ENCODE measurements at regions not wholly inside any gene's neighbourhood (a gene's known extent, or its start where the extent isn't known, plus 50 kb on each side); places are given as distances from the start of the nearest gene placed in this dataset.

DNA sequence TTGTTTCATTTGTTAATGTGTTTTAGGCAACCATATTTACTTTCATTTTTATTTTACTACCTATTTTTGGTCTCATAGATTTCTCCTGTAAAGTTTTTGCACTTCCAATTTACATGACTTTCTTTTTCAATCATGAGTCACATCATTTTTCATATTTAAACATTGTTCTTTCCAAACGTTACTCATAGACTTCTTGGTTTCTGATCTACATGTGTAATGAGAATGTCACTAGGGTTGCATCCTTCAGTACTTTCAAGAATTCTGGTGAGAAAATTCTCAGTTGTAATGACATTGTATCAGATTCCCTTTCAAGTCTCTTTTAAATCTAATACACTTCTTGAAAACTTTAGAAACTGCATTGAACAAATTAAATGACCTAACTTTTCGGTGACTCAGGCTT lies 991.7 kb downstream of the EFNB2 start:
- no peak for DNase-seq

DNA sequence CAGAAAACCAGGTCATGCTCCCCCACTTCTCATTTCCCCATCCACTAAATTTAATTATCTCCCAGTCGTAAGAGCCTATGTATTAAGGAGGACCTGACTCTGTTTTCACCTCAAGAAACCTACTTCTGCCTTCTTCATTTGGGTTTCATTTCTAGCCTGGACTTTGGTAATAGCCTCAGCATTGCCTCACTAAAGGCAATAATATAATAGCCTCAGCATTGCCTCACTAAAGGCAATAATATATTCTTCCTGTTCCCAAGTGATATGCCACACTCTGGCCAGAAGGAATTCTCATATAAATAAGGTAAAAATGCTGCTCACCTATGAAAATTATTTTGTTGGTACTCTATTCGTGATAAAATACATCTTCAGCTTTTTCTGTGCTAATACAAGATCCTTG lies 993.9 kb downstream of the EFNB2 start:
- DNase-seq, result no peak

DNA sequence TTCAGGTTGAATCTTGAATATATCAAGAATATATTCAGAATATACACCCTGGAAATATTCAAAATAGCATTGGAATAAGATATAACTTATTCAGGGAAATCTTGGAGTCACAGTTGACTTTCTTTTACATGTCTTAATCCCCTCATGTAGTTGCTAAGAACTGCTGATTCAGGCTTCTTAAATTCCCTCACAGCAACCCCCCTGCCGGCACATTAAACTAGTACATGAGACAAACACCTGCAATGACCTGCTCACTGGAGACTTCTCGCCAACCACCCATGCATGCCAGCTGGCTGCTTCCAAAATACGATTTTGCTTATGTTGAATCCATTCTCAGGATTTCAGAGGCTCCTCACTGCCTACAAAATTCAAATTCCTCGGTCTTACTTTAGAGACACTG lies 997.1 kb downstream of the EFNB2 start:
- DNase-seq, result no peak

DNA sequence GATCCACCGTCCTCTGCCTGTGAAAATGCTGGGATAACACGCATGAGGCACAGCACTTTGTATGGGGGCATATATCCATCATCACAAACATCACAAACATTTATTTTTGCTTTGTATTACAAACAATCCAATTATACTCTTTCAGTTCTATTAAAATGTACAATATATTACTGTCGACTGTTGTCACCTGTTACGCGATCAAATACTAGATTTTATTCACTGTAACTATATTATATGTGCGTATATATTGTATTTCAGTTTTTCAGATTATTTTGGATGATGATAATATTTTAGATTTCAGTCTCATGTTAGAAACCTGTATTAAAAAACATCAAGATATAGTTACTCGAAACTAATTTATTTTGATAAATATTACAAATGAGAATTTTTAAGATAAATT lies 998.3 kb downstream of the EFNB2 start:
- DNase-seq, result no peak

DNA sequence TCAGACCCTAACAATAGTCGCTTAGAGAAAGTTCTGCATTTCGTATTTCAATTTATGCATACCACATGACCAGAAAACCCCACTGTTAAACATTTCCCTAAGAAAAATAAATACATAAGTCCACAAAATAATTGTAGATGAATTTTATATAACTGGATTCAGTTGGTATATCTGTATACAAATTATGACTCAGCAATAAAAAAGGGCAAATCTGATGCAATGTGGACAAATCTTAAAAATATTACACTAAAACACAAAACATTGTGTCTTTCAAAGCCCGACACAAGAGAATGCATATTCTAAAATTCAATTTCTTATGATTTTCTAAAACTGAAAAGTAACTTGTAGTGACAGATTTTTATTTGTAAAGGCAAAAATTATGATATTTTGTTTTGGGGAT lies 1005.0 kb downstream of the EFNB2 start:
- no peak for DNase-seq

DNA sequence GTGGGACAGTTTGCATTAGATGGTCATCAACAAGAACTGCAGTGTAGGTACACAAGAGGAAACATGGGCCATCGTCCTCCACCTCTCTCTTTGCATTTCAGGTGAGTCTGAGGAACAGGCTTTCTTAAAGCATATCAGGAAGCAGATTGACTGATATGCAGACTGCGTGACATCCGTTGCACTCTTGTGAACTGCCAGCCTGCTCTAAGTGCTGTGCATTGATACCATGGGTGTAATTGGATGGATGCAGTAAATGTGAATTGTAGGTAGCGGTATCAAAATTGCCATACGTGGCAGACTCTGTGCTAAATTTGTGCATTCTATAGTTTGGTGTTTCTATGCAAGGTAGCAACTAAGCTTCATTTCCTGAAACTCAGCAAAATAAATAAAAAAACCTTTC lies 1008.3 kb downstream of the EFNB2 start:
- no peak for DNase-seq

DNA sequence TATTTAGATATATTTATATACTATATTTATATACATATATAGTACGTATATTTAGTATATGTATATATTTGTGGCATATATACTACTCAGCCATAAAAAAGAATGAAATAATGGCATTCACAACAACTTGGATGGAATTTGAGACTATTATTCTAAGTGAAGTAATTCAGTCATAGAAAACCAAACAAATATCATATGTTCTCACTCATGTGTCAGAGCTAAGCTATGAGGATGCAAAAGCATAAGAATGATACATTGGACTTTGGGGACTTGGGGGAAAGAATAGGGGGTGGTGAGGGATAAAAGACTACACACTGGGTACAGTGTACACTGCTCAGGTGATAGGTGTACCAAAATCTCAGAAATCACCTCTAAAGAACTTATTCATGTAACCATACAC lies 1015.7 kb downstream of the EFNB2 start:
- no peak for DNase-seq

DNA sequence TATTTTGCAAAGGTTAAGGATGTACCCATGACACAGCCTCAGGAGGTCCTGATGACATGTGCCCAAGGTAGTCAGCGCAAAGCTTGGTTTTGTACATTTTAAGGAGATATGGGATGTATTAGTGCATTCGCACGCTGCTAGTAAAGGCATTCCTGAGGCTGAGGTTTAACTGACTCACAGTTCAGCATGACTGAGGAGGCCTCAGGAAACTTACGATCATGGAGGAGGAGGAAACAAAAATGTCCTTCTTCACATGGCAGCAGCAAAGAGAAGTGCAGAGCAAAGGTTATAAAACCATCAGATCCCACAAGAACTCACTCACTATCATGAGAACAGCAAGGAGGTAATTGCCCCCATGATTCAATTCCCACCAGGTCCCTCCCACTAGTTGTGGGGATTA lies 1017.4 kb downstream of the EFNB2 start:
- no peak for DNase-seq

DNA sequence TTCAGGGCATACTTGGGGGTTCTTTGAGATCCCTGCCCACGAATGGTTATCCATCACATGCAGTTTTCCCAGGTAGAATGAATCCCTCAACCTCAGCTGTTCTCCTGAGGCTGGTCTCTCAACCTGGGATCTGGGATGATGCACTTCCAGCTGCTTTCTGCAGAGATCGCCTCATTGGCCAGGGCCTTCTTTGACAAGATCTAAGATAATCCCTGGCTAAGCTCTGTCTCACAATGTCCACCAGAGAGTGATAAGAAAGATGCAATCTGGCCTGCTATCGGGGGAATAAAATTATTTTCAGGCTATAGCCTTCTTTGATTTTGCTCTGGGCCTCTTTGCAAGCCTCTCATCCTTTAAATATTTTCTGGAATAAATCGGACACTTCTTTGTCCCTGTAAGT lies 1021.1 kb downstream of the EFNB2 start:
- DNase-seq, result no peak

DNA sequence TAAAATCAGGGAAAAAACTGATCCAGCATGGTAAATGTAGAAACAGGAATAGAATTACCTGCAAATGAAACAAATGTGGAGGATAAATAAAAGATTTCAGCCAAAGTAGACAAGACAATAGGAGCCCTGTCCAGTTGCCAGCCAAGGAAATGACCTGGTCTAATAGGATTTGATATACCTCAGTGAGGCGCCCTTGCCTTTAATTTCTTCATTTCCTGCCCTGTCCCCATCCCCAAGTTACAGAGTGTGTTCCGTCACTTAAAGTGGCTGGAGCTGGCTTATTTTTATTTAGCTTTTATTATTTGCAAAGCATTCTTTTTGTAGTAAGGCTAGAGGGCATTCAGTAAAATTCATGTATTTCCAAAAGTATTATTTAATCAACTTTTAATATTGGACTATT lies 1022.0 kb downstream of the EFNB2 start:
- no peak for DNase-seq

DNA sequence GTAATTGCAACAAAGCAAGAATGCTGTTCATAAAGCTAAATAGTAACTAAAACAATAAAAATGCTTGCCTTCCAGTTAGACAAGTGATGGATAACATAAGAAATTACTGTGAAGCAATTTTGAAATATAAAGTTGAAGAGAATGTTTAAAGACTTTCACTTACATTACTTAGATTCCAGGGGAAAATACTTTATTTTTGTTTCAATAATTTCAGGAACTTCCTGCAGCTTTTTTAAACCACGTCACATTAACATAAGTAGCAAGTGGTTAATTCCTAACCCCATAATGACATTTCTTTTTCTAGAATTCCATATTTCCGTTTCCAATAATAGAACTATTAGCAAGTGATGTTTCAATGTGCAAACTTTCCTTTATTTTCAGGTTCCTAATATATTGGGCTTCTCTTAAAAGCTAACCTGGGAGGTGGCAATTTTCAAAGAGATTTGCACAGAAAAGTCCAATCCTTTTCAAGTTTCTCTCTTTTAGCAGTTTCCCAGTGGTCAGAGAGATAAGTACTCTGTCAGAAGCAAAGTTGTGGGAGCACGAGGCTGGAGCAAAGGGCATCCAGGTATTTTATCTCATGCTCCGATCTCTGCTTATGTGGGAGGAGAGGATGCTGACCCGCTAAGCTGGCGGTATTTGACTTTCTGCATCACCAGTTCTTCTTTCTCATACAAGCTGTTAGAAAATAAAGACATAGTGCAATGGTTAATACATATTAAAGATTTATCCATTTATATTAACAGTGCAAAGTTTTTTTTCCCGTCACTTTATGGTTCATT lies 1025.3 kb downstream of the EFNB2 start:
- DNase-seq, result no peak

DNA sequence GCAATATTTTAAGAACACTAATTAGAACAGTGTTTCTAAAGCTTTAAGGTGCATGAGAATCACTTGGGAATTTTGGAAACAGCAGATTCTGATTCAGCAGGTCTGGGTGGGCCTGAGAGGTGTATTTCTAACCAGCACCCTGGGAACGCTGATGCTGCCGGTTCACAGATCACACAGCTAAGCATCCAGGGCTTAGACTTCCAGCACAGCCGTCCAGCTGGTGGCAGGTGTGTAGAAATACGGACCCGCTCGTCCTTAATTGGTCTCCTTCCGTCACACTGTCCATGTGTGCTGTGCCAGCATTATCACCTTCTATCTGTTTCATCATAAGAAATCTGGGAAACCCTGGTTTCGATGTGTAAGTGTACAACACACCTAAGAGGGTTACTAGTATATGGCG lies 1029.0 kb downstream of the EFNB2 start:
- DNase-seq, result no peak

DNA sequence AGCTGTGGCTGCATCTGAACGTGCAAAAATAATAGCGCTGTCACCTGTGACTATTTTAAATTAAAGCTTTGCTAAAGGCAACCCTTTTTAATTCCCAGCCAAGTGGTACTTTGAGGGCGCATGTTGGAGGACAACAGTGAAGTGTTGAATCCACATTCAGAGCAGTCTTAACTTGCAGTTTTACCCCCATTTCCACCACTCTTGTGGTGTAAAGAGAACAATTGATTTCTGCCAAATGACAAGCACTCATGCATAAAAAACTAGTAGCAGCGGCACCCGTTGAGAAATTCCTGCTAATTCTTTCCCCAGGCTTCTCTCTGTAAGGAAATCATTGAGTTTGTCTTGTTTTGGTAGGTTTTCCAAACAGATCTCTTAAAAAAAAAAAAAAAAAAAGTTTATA lies 1033.3 kb downstream of the EFNB2 start:
- no peak for DNase-seq

DNA sequence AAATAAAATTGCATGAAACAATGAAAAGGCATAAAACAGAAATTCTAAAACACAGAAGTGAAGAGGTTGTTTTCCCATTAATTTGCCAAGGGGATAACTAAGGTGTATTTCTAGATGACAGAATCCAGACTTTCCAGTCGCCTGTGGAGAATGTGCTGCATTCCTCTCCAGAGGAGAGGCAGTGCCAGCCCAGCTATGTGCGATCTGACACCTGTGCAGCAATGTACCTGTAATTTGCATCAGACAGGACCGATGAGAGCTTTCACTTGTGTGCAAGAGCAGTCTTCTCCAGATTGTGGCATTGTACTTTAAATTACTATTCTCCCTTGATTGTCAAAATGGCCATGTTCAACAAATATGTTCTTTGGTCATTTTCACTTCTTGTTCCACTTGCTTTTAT lies 1037.9 kb downstream of the EFNB2 start:
- no peak for DNase-seq

DNA sequence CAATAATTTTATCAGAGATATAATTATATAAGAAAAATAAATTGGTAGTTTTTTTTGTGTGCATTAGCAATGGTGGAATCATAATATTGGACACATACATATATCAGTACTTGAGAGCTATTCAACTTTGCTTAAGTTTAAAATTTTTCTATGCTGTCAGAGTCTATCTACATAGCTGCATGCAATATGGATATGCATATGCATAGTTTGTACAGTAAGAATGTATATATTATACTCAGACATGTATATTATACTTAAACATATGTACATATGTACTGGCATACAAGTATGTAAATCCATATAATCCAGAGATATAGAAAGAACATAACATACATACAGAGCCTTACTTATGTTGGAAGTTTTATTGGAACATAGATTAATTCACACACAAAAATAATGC lies 1043.2 kb downstream of the EFNB2 start:
- no peak for DNase-seq

DNA sequence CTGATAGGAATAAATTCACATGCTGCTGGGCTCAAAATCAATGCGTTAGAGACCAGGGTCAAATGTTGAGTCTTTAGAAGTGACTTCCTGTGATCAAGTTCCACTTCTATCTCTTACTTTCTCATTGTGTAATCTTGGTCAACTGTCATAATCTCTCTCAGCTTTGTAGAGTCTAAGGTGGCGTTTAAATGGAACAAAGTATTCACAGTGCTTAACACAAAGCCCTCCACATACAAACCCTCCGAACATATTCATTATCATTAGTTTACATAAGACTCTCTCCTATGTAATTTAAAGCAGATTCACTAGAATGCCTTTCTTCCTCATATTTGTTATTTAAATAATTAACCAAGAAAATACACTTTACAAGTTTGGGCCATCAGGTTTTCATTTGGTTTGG lies 1044.1 kb downstream of the EFNB2 start:
- DNase-seq, result no peak

DNA sequence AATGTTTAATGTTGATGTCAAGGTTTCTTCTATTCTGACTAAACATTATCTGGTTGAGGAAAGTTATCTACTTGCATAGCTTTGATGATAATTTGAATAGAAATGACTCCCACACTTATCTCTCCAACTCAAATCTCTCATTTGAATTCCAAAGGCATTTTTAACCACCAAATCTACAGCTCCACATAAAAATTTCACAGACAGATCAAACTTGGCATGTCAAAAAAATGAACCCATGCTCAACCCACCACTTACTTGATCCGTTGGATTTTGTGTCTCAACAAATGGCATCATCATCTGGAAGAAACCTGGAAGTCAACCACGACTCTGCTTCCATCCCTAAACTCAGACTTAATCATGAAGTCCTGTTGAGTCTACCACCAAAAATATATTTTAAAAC lies 1050.4 kb downstream of the EFNB2 start:
- no peak for DNase-seq

DNA sequence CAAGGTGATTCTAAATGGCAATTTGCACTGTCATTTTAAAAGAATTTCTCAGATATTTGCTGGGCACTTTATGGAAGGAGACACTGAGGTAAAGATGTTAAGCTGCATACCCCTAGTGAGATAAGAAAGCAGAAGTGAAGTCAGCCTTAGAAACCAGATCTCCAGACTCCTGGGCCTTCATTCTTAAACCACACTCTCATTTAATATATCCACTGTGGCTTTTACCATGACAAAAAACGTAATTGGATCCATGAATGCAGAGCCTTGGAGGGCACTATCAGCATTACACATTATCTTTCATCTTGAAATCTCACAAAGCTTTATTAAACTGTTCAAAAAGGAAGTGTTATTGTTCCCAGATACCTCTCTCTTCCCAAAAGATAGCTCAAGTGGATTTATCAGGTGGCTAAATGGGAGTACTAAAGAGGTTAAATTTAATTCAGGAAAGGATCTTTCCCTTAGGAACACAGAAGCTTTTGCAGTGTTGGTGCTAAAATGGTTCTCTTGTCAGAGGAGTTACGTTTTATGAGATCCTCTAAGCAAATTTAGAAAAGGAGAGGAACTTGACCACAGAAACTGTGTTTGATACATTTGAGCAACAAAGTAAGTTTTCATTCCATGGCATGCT lies 1060.4 kb downstream of the EFNB2 start:
- DNase-seq, result no peak

DNA sequence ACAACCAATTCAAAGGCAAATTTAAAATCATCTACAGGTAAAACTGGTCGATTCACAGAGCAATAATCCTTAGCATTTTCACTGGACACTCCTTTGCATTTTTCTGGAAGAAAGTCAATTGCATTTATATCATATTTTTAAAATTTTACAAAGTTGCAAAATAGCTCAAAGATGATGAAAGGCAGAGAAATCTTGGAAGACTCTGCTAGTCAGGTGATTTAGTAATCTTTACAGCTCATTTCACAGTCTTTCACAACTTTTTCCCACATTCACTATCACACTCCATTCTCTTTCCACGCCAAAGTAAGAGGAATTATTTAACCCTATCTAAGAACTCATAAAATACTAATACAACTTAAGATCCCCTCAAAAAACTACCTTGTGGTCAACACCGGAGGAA lies 1063.8 kb downstream of the EFNB2 start:
- peak; percentile 49 to 59 for DNase-seq

DNA sequence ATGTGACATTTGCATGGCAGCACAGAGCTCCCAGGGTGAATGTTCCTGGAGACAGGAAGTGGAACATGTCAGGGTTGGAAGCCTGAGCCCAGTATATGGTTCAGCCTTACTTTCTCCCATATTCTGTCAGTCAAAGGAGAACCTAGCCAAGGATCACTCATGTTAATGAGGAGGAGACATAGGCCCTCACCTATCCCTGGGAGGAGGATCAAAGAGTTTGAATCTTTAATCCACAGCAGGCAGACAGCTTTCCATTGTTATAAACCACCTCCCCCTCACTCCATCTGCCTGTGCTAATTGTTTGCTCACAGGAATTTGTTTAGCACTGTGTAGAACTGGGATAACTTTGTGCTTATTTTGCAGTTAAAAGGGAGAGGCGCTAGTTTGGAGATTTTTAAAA lies 1069.1 kb downstream of the EFNB2 start:
- DNase-seq, result no peak

DNA sequence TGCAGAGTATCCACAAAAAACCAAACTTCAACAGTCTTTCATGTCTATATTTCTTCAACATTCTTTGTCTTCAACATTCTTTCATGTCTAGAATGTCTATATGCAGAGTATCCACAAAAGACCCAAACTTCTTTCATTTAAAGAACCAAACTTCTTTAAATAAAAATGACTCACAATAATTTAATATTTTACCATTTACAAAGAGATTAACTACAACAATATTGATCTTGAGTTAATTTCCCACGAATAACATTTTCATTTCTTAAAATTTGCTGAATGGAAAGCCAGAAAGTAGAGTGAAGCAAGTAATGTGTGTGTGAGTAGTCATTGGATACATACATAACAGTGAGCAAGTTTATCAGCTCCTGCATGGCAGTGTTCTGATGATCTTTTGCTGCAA lies 1069.7 kb downstream of the EFNB2 start, which contains the start of gene DAOA:
Gene DAOA (plus strand): TSS at position 301 of the 400 bp plus-strand sequence.
- no peak for DNase-seq

DNA sequence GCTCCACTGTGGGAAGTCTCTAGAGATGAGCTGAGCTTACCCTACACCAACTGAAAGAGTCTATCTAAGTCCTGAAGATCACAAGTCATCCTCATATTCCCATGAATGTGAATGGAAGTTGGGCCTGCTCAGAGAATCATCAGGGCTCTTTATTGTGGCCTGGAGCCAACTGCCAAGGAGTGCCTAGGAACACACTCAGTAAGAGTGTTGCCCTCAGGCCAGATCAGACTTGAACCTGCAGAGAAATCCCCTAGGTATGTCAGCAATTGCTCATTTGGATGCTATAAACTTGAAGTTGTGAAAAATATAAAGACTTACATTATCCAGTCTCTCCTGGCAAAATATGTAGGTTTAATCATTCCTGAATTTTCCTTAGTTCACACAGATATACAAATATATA lies 1070.2 kb downstream of the EFNB2 start:
- no peak for DNase-seq

DNA sequence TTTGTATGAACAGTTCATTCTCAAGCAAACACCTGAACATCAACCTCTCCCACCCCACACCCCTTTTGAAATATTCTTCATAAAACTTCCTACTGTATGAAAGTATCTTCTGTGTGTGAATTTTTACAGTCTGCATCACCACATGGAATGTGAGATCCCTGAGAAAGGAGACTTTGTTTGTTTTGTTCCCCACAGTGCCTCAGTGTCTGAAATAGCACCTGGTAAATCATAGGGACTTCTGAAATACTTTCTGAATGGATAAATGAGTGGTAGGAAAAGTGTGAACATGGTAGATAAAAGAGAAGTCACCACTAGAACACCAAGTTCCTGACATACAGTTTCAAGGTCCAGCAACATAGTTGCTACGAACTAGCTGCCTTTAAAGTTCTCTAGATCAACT lies 1071.2 kb downstream of the EFNB2 start:
- DNase-seq, result no peak

DNA sequence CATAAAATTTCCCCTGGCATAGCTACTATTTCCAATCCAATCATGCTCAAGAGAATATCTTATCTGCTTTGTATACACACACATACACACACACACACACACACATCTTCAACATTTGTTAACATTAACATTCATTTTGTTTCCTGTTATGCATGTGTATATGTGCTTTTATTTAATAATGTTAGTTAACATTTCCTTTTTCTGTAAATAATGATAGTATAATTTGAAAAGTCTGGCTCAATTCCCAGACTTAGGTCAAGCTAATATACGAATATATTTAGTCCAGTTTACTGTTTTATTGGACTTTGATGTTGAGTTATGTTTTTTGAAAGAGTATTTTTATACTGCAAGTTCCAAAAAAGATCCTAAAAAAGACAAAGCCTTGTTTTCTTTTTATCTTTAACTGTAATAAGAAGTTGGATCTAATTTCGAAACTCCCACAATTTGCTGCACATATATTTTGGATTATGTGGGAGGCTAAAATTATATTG lies 1072.4 kb downstream of the EFNB2 start:
- DNase-seq, result peak; percentile 81 to 88

Measured in right lung (tissue), 2 donors.